ENCODE measurements at regions not wholly inside any gene's neighbourhood (a gene's known extent, or its start where the extent isn't known, plus 50 kb on each side); places are given as distances from the start of the nearest gene placed in this dataset.

GRCh38 chr6:140847262-140847645, 1285.5 kb upstream of the GJE1 start:
- H3K27ac Mint-ChIP-seq (ENCODE audit: unreplicated experiment) = no peak overlapping the region
- H3K9me3 Mint-ChIP-seq (ENCODE audit: unreplicated experiment) = no peaks in the 10 kb centered on the region
- H3K4me1 Mint-ChIP-seq (ENCODE audit: low read depth, unreplicated experiment) = no peaks in the 10 kb centered on the region
- H3K27me3 Mint-ChIP-seq (ENCODE audit: unreplicated experiment) = no peaks in the 10 kb centered on the region
- TF ChIP-seq CTCF (IDR thresholded peaks at IDR 0.05; ENCODE audit: partially characterized antibody, unreplicated experiment) = no peak
- no peaks in the 10 kb centered on the region for H3K36me3 Mint-ChIP-seq (ENCODE audit: unreplicated experiment)
- no peak overlapping the region for H3K4me3 Mint-ChIP-seq (ENCODE audit: unreplicated experiment)
- DNase-seq = no peak

- no peak overlapping the region for H3K27ac Mint-ChIP-seq (ENCODE audit: unreplicated experiment)
- H3K4me1 Mint-ChIP-seq (ENCODE audit: low read depth, unreplicated experiment) = no peaks in the 10 kb centered on the region
- no peaks in the 10 kb centered on the region for H3K36me3 Mint-ChIP-seq (ENCODE audit: unreplicated experiment)
- no peaks in the 10 kb centered on the region for H3K27me3 Mint-ChIP-seq (ENCODE audit: unreplicated experiment)
- no peaks in the 10 kb centered on the region for H3K9me3 Mint-ChIP-seq (ENCODE audit: unreplicated experiment)
- H3K4me3 Mint-ChIP-seq (ENCODE audit: unreplicated experiment) = no peak overlapping the region
- no peak for TF ChIP-seq CTCF (IDR thresholded peaks at IDR 0.05; ENCODE audit: partially characterized antibody, unreplicated experiment)
- DNase-seq = no peak
Observed at GRCh38 chr6:140846503-140847261, 1286.0 kb upstream of the GJE1 start.

- no peaks in the 10 kb centered on the region for H3K36me3 Mint-ChIP-seq (ENCODE audit: unreplicated experiment)
- DNase-seq = no peak
- H3K4me1 Mint-ChIP-seq (ENCODE audit: low read depth, unreplicated experiment) = no peaks in the 10 kb centered on the region
- H3K27ac Mint-ChIP-seq (ENCODE audit: unreplicated experiment) = no peak overlapping the region
- H3K27me3 Mint-ChIP-seq (ENCODE audit: unreplicated experiment) = no peaks in the 10 kb centered on the region
- H3K9me3 Mint-ChIP-seq (ENCODE audit: unreplicated experiment) = no peaks in the 10 kb centered on the region
- no peak for TF ChIP-seq CTCF (IDR thresholded peaks at IDR 0.05; ENCODE audit: partially characterized antibody, unreplicated experiment)
- H3K4me3 Mint-ChIP-seq (ENCODE audit: unreplicated experiment) = no peak overlapping the region
Observed at GRCh38 chr6:140845701-140846100, 1287.0 kb upstream of the GJE1 start.

- H3K4me1 Mint-ChIP-seq (ENCODE audit: low read depth, unreplicated experiment) = no peaks in the 10 kb centered on the region
Observed at GRCh38 chr6:140844167-140844566, 1288.6 kb upstream of the GJE1 start.

More at GRCh38 chr6:140844167-140844566, 1288.6 kb upstream of the GJE1 start:
- no peak for TF ChIP-seq CTCF (IDR thresholded peaks at IDR 0.05; ENCODE audit: partially characterized antibody, unreplicated experiment)
- no peak for DNase-seq
- no peak overlapping the region for H3K27ac Mint-ChIP-seq (ENCODE audit: unreplicated experiment)
- no peaks in the 10 kb centered on the region for H3K36me3 Mint-ChIP-seq (ENCODE audit: unreplicated experiment)
- no peak overlapping the region for H3K4me3 Mint-ChIP-seq (ENCODE audit: unreplicated experiment)
- H3K27me3 Mint-ChIP-seq (ENCODE audit: unreplicated experiment) = no peaks in the 10 kb centered on the region
- no peaks in the 10 kb centered on the region for H3K9me3 Mint-ChIP-seq (ENCODE audit: unreplicated experiment)

All from glutamatergic neuron (in vitro differentiated cells).